ENCODE measurements at regions not wholly inside any gene's neighbourhood (a gene's known extent, or its start where the extent isn't known, plus 50 kb on each side); places are given as distances from the start of the nearest gene placed in this dataset.

GRCh38 chr1:208782186-208782585 lies 538.0 kb upstream of the PLXNA2 start:
- no peak for DNase-seq (ENCODE audit: low read depth in 2 of 2)

- no peak for DNase-seq (ENCODE audit: low read depth in 2 of 2)
These were observed 541.4 kb upstream of the PLXNA2 start for GRCh38 chr1:208785629-208786028.

GRCh38 chr1:208787219-208787618 lies 543.0 kb upstream of the PLXNA2 start:
- DNase-seq (ENCODE audit: low read depth in 2 of 2): no peak

- DNase-seq (ENCODE audit: low read depth in 2 of 2): no peak
These were observed 543.9 kb upstream of the PLXNA2 start for GRCh38 chr1:208788013-208788540.

GRCh38 chr1:208791456-208791855 lies 547.3 kb upstream of the PLXNA2 start:
- DNase-seq (ENCODE audit: low read depth in 2 of 2): no peak

GRCh38 chr1:208793861-208794345 lies 549.7 kb upstream of the PLXNA2 start:
- DNase-seq (ENCODE audit: low read depth in 2 of 2): no peak

GRCh38 chr1:208799186-208799585 lies 555.0 kb upstream of the PLXNA2 start:
- DNase-seq (ENCODE audit: low read depth in 2 of 2): no peak

- no peak for DNase-seq (ENCODE audit: low read depth in 2 of 2)
These were observed 559.0 kb upstream of the PLXNA2 start for GRCh38 chr1:208803011-208803811.

- DNase-seq (ENCODE audit: low read depth in 2 of 2): no peak
These were observed 563.4 kb upstream of the PLXNA2 start for GRCh38 chr1:208807446-208808127.

- no peak for DNase-seq (ENCODE audit: low read depth in 2 of 2)
These were observed 564.1 kb upstream of the PLXNA2 start for GRCh38 chr1:208808301-208808700.

GRCh38 chr1:208809876-208810275 lies 565.7 kb upstream of the PLXNA2 start:
- no peak for DNase-seq (ENCODE audit: low read depth in 2 of 2)

GRCh38 chr1:208818770-208819445 lies 574.7 kb upstream of the PLXNA2 start:
- no peak for DNase-seq (ENCODE audit: low read depth in 2 of 2)

GRCh38 chr1:208820580-208821212 lies 576.5 kb upstream of the PLXNA2 start:
- DNase-seq (ENCODE audit: low read depth in 2 of 2): no peak

- no peak for DNase-seq (ENCODE audit: low read depth in 2 of 2)
These were observed 577.8 kb upstream of the PLXNA2 start for GRCh38 chr1:208821939-208822338.

- no peak for DNase-seq (ENCODE audit: low read depth in 2 of 2)
These were observed 581.1 kb upstream of the PLXNA2 start for GRCh38 chr1:208825300-208825699.

GRCh38 chr1:208829595-208829994 lies 585.4 kb upstream of the PLXNA2 start:
- no peak for DNase-seq (ENCODE audit: low read depth in 2 of 2)

- no peak for DNase-seq (ENCODE audit: low read depth in 2 of 2)
These were observed 590.4 kb upstream of the PLXNA2 start for GRCh38 chr1:208834381-208835096.

- DNase-seq (ENCODE audit: low read depth in 2 of 2): no peak
These were observed 590.9 kb upstream of the PLXNA2 start for GRCh38 chr1:208835097-208835463.

- no peak for DNase-seq (ENCODE audit: low read depth in 2 of 2)
These were observed 591.6 kb upstream of the PLXNA2 start for GRCh38 chr1:208835781-208836180.

GRCh38 chr1:208837242-208837641 lies 593.1 kb upstream of the PLXNA2 start:
- no peak for DNase-seq (ENCODE audit: low read depth in 2 of 2)

GRCh38 chr1:208841436-208841835 lies 597.3 kb upstream of the PLXNA2 start:
- DNase-seq (ENCODE audit: low read depth in 2 of 2): no peak
